Epithelial cell of proximal tubule (primary cell): ENCODE measurements at regions not wholly inside any gene's neighbourhood (a gene's known extent, or its start where the extent isn't known, plus 50 kb on each side); places are given as distances from the start of the nearest gene placed in this dataset.

Experiments
- DNase-seq: peaks from one replicate; pipeline ENCODE4 v3.0.0-alpha.2; 2011; ENCODE audit warnings: low read depth
- H3K4me3 ChIP-seq: 2 replicates; pipeline ENCODE4 v1.5.1; 2011; ENCODE audit warnings: low read depth, mild to moderate bottlenecking, low read length
- TF ChIP-seq, protein P1 (sequence below): conservative IDR thresholded peaks from 2 replicates; pipeline ENCODE4 v1.5.1; 2012; ENCODE audit warnings: low read depth, mild to moderate bottlenecking, low read length

GRCh38 chr18:75130591-75131328, 78.2 kb downstream of the PTGR3 start:
- no peak overlapping the region for H3K4me3 ChIP-seq
- DNase-seq: no peak
- TF ChIP-seq, protein P1, sequence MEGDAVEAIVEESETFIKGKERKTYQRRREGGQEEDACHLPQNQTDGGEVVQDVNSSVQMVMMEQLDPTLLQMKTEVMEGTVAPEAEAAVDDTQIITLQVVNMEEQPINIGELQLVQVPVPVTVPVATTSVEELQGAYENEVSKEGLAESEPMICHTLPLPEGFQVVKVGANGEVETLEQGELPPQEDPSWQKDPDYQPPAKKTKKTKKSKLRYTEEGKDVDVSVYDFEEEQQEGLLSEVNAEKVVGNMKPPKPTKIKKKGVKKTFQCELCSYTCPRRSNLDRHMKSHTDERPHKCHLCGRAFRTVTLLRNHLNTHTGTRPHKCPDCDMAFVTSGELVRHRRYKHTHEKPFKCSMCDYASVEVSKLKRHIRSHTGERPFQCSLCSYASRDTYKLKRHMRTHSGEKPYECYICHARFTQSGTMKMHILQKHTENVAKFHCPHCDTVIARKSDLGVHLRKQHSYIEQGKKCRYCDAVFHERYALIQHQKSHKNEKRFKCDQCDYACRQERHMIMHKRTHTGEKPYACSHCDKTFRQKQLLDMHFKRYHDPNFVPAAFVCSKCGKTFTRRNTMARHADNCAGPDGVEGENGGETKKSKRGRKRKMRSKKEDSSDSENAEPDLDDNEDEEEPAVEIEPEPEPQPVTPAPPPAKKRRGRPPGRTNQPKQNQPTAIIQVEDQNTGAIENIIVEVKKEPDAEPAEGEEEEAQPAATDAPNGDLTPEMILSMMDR: peak; percentile 5

- H3K4me3 ChIP-seq: no peak overlapping the region
- TF ChIP-seq, protein P1: no peak
- no peak for DNase-seq
Measured at GRCh38 chr18:75129717-75130477, 79.0 kb downstream of the PTGR3 start.

DNA sequence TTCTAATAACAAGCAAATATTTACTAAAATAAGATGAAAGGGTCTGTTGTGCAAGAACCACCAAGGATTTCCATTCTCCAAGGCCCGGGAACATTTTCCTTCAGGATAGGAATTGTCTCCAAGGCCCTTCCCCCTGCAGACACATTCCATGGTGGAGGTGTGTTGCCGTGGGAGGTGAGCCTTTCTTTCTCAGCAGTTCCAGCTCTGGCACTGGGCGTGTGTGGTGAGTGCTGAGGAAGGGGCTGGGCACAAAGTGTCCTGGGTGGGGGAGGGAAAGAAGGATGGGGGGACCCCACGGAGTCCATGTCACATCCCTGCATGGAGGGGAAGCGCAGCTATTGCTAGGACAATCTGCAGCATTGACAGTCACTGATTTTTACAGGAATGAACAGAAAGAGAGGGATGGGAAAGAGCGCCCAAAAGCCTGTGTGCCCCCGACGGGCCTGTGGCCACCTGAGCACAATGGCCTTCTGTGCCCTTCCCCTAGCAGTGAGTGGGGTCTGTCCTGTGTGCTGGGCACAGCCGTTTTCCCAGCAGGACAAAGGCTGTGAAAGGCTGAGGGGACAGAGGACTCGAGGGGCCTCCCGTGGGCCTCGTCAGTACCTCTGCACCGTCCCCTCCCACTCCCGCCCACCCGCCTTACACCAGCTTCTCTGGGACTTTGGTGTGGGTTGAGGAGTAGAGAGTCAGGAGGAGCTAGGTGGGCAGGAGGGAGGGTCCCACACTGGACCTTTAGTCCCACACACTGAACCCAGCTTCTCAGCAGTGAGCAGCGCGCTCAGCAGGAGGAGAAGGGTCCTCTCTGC, 79.8 kb downstream of the PTGR3 start:
- DNase-seq: no peak
- no peak overlapping the region for H3K4me3 ChIP-seq
- TF ChIP-seq, protein P1: no peak

DNA sequence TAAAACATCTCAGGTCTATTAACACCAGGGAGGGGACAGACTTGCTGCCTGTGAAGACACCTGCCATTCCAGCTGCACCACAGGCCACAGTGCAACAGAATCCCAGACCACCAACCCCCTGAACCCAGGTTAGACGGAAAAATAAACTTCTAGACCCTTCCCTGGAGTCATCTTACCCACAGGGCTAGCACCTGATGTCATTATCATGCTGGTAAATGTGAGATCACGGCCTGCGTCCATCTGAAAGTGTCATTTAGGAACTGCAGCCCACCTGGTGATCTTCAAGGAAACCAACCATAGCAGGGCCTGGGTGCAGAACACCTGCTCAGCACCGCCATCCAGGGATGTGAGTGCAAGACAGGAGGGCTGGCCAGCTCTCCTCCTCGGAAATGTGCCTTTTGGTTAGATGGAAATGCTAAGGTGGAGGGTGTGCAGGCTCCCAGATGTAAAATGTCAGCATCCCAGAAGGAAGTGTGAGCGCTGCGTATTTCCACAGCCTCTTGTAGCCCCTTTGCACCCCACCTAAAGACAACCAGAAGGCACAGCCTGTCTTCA, 80.8 kb downstream of the PTGR3 start:
- TF ChIP-seq, protein P1: no peak
- no peak overlapping the region for H3K4me3 ChIP-seq
- no peak for DNase-seq

GRCh38 chr18:75127143-75128021, 81.6 kb downstream of the PTGR3 start:
- no peak overlapping the region for H3K4me3 ChIP-seq
- DNase-seq: no peak
- TF ChIP-seq, protein P1: no peak
